ENCODE measurements at regions not wholly inside any gene's neighbourhood (a gene's known extent, or its start where the extent isn't known, plus 50 kb on each side); places are given as distances from the start of the nearest gene placed in this dataset.

DNA sequence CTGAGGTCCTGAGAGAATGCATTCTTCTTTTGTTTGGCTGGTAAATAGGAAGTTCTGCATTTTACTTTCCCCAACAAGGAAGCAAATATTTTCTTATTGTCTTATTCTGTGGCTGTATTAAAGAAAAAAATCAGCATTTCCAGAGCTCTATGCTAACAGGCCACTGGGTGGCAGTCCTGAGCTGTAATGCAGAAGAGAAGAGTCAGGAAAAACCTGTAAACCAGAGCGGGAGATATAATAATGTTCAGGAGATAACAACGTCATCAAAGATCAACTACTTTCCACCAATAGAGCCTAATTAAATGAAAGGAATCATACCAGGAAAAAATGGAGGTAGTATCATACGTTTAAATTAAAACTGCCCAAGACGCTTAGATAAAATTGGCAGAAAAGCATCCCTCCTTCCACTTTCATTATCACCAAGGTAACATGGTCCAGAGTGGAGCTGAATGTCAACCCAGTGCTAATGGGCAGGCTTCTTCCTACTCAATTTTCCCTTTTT, 55.6 kb upstream of the CARMIL1 start:
- TF ChIP-seq, protein P1, sequence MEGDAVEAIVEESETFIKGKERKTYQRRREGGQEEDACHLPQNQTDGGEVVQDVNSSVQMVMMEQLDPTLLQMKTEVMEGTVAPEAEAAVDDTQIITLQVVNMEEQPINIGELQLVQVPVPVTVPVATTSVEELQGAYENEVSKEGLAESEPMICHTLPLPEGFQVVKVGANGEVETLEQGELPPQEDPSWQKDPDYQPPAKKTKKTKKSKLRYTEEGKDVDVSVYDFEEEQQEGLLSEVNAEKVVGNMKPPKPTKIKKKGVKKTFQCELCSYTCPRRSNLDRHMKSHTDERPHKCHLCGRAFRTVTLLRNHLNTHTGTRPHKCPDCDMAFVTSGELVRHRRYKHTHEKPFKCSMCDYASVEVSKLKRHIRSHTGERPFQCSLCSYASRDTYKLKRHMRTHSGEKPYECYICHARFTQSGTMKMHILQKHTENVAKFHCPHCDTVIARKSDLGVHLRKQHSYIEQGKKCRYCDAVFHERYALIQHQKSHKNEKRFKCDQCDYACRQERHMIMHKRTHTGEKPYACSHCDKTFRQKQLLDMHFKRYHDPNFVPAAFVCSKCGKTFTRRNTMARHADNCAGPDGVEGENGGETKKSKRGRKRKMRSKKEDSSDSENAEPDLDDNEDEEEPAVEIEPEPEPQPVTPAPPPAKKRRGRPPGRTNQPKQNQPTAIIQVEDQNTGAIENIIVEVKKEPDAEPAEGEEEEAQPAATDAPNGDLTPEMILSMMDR (IDR thresholded peaks at IDR 0.05), result peak; percentile 84 to 91 (median 90)
- TF ChIP-seq POLR2A (IDR thresholded peaks at IDR 0.05), result no peak

All from uterus (tissue), 2 donors.